ENCODE measurements at regions not wholly inside any gene's neighbourhood (a gene's known extent, or its start where the extent isn't known, plus 50 kb on each side); places are given as distances from the start of the nearest gene placed in this dataset.

- Histone ChIP-seq H3K9ac (ENCODE audit: low read depth, low read length) (no peak overlapping the region), H3K36me3 (ENCODE audit: control insufficient read depth, insufficient read depth, low read length) (no peaks in the 10 kb centered on the region), H3K27me3 (ENCODE audit: control insufficient read depth, insufficient read depth, low read length) (no peaks in the 10 kb centered on the region), H3K9me3 (ENCODE audit: control insufficient read depth, insufficient read depth, low read length) (no peaks in the 10 kb centered on the region), H3K4me1 (ENCODE audit: control insufficient read depth, insufficient read depth, low read length) (no peaks in the 10 kb centered on the region), H3K4me3 (ENCODE audit: low read depth, low read length) (no peak overlapping the region)
Observed at GRCh38 chr6:159106627-159107241, 61.9 kb upstream of the TAGAP start.

GRCh38 chr6:159105716-159106115, 60.9 kb upstream of the TAGAP start:
- H3K27me3 ChIP-seq (ENCODE audit: control insufficient read depth, insufficient read depth, low read length) = no peaks in the 10 kb centered on the region
- H3K36me3 ChIP-seq (ENCODE audit: control insufficient read depth, insufficient read depth, low read length) = no peaks in the 10 kb centered on the region
- H3K9ac ChIP-seq (ENCODE audit: low read depth, low read length) = no peak overlapping the region
- H3K9me3 ChIP-seq (ENCODE audit: control insufficient read depth, insufficient read depth, low read length) = no peaks in the 10 kb centered on the region
- H3K4me1 ChIP-seq (ENCODE audit: control insufficient read depth, insufficient read depth, low read length) = no peaks in the 10 kb centered on the region
- no peak overlapping the region for H3K4me3 ChIP-seq (ENCODE audit: low read depth, low read length)

GRCh38 chr6:159104931-159105330, 60.1 kb upstream of the TAGAP start:
- no peak overlapping the region for H3K9ac ChIP-seq (ENCODE audit: low read depth, low read length)
- no peaks in the 10 kb centered on the region for H3K36me3 ChIP-seq (ENCODE audit: control insufficient read depth, insufficient read depth, low read length)
- no peaks in the 10 kb centered on the region for H3K4me1 ChIP-seq (ENCODE audit: control insufficient read depth, insufficient read depth, low read length)
- H3K9me3 ChIP-seq (ENCODE audit: control insufficient read depth, insufficient read depth, low read length) = no peaks in the 10 kb centered on the region
- H3K4me3 ChIP-seq (ENCODE audit: low read depth, low read length) = no peak overlapping the region
- no peaks in the 10 kb centered on the region for H3K27me3 ChIP-seq (ENCODE audit: control insufficient read depth, insufficient read depth, low read length)

GRCh38 chr6:159104163-159104925, 59.6 kb upstream of the TAGAP start:
- Histone ChIP-seq H3K4me3 (ENCODE audit: low read depth, low read length) (no peak overlapping the region), H3K9ac (ENCODE audit: low read depth, low read length) (no peak overlapping the region), H3K4me1 (ENCODE audit: control insufficient read depth, insufficient read depth, low read length) (no peaks in the 10 kb centered on the region), H3K27me3 (ENCODE audit: control insufficient read depth, insufficient read depth, low read length) (no peaks in the 10 kb centered on the region), H3K9me3 (ENCODE audit: control insufficient read depth, insufficient read depth, low read length) (no peaks in the 10 kb centered on the region), H3K36me3 (ENCODE audit: control insufficient read depth, insufficient read depth, low read length) (no peaks in the 10 kb centered on the region)

- no peak overlapping the region for H3K4me3 ChIP-seq (ENCODE audit: low read depth, low read length)
- no peaks in the 10 kb centered on the region for H3K4me1 ChIP-seq (ENCODE audit: control insufficient read depth, insufficient read depth, low read length)
- H3K36me3 ChIP-seq (ENCODE audit: control insufficient read depth, insufficient read depth, low read length) = no peaks in the 10 kb centered on the region
- no peaks in the 10 kb centered on the region for H3K9me3 ChIP-seq (ENCODE audit: control insufficient read depth, insufficient read depth, low read length)
- no peaks in the 10 kb centered on the region for H3K27me3 ChIP-seq (ENCODE audit: control insufficient read depth, insufficient read depth, low read length)
- H3K9ac ChIP-seq (ENCODE audit: low read depth, low read length) = peak overlapping the region; percentile 48
Observed at GRCh38 chr6:159103396-159104162, 58.8 kb upstream of the TAGAP start.

- no peaks in the 10 kb centered on the region for H3K9me3 ChIP-seq (ENCODE audit: control insufficient read depth, insufficient read depth, low read length)
- no peaks in the 10 kb centered on the region for H3K4me1 ChIP-seq (ENCODE audit: control insufficient read depth, insufficient read depth, low read length)
- H3K36me3 ChIP-seq (ENCODE audit: control insufficient read depth, insufficient read depth, low read length) = no peaks in the 10 kb centered on the region
- H3K27me3 ChIP-seq (ENCODE audit: control insufficient read depth, insufficient read depth, low read length) = no peaks in the 10 kb centered on the region
- no peak overlapping the region for H3K9ac ChIP-seq (ENCODE audit: low read depth, low read length)
- H3K4me3 ChIP-seq (ENCODE audit: low read depth, low read length) = no peak overlapping the region
Observed at GRCh38 chr6:159102373-159103160, 57.8 kb upstream of the TAGAP start.

- no peaks in the 10 kb centered on the region for H3K4me1 ChIP-seq (ENCODE audit: control insufficient read depth, insufficient read depth, low read length)
- no peaks in the 10 kb centered on the region for H3K9me3 ChIP-seq (ENCODE audit: control insufficient read depth, insufficient read depth, low read length)
- H3K9ac ChIP-seq (ENCODE audit: low read depth, low read length) = no peak overlapping the region
- no peaks in the 10 kb centered on the region for H3K36me3 ChIP-seq (ENCODE audit: control insufficient read depth, insufficient read depth, low read length)
- no peak overlapping the region for H3K4me3 ChIP-seq (ENCODE audit: low read depth, low read length)
- no peaks in the 10 kb centered on the region for H3K27me3 ChIP-seq (ENCODE audit: control insufficient read depth, insufficient read depth, low read length)
Observed at GRCh38 chr6:159101656-159102055, 56.9 kb upstream of the TAGAP start.

- H3K9me3 ChIP-seq (ENCODE audit: control insufficient read depth, insufficient read depth, low read length) = no peaks in the 10 kb centered on the region
- no peaks in the 10 kb centered on the region for H3K4me1 ChIP-seq (ENCODE audit: control insufficient read depth, insufficient read depth, low read length)
- H3K4me3 ChIP-seq (ENCODE audit: low read depth, low read length) = no peak overlapping the region
- no peaks in the 10 kb centered on the region for H3K27me3 ChIP-seq (ENCODE audit: control insufficient read depth, insufficient read depth, low read length)
- H3K36me3 ChIP-seq (ENCODE audit: control insufficient read depth, insufficient read depth, low read length) = no peaks in the 10 kb centered on the region
- H3K9ac ChIP-seq (ENCODE audit: low read depth, low read length) = no peak overlapping the region
Observed at GRCh38 chr6:159100395-159101182, 55.8 kb upstream of the TAGAP start.

GRCh38 chr6:159099961-159100360, 55.2 kb upstream of the TAGAP start:
- H3K9ac ChIP-seq (ENCODE audit: low read depth, low read length) = no peak overlapping the region
- H3K36me3 ChIP-seq (ENCODE audit: control insufficient read depth, insufficient read depth, low read length) = no peaks in the 10 kb centered on the region
- H3K9me3 ChIP-seq (ENCODE audit: control insufficient read depth, insufficient read depth, low read length) = no peaks in the 10 kb centered on the region
- H3K27me3 ChIP-seq (ENCODE audit: control insufficient read depth, insufficient read depth, low read length) = no peaks in the 10 kb centered on the region
- no peaks in the 10 kb centered on the region for H3K4me1 ChIP-seq (ENCODE audit: control insufficient read depth, insufficient read depth, low read length)
- H3K4me3 ChIP-seq (ENCODE audit: low read depth, low read length) = no peak overlapping the region

- Histone ChIP-seq H3K9ac (ENCODE audit: low read depth, low read length) (no peak overlapping the region), H3K4me1 (ENCODE audit: control insufficient read depth, insufficient read depth, low read length) (no peaks in the 10 kb centered on the region), H3K4me3 (ENCODE audit: low read depth, low read length) (no peak overlapping the region), H3K27me3 (ENCODE audit: control insufficient read depth, insufficient read depth, low read length) (no peaks in the 10 kb centered on the region), H3K9me3 (ENCODE audit: control insufficient read depth, insufficient read depth, low read length) (no peaks in the 10 kb centered on the region), H3K36me3 (ENCODE audit: control insufficient read depth, insufficient read depth, low read length) (no peaks in the 10 kb centered on the region)
Observed at GRCh38 chr6:159099276-159099675, 54.5 kb upstream of the TAGAP start.

GRCh38 chr6:159098636-159099106, 53.9 kb upstream of the TAGAP start:
- Histone ChIP-seq H3K36me3 (ENCODE audit: control insufficient read depth, insufficient read depth, low read length) (no peaks in the 10 kb centered on the region), H3K9ac (ENCODE audit: low read depth, low read length) (no peak overlapping the region), H3K27me3 (ENCODE audit: control insufficient read depth, insufficient read depth, low read length) (no peaks in the 10 kb centered on the region), H3K4me3 (ENCODE audit: low read depth, low read length) (no peak overlapping the region), H3K4me1 (ENCODE audit: control insufficient read depth, insufficient read depth, low read length) (no peaks in the 10 kb centered on the region), H3K9me3 (ENCODE audit: control insufficient read depth, insufficient read depth, low read length) (no peaks in the 10 kb centered on the region)
